ENCODE measurements at regions not wholly inside any gene's neighbourhood (a gene's known extent, or its start where the extent isn't known, plus 50 kb on each side); places are given as distances from the start of the nearest gene placed in this dataset.
A peak's percentile ranks its signal among the peaks of the same experiment; 100 is the strongest.

DNA sequence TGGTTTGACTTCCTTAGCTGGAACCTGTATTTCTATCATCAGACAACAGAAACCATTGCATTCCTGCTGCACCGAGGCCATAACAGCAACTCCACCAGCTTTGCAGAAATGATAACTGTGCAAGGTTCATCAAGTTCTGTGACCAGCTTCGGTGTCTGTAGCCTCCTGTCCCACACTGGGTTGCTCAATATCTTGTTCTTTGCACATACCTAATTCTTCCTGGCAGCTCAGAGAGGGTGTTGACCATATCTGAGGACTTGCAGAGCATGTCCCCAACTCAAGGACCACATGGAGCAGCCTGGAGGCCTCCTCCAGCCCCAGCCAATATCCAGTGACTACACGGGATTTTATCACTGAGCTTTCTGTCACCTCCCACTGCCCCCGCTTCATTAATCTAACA, 59.3 kb upstream of the SCAF8 start:
- Histone ChIP-seq H3K9me2 (ENCODE audit: insufficient read depth) (no peaks in the 10 kb centered on the region), H3K9me3 (ENCODE audit: low read depth) (no peaks in the 10 kb centered on the region), H3K27me3 (replicated peaks; ENCODE audit: insufficient read depth) (no peaks in the 10 kb centered on the region; the same call in 1 of the 2 replicates), H4K20me1 (ENCODE audit: insufficient read depth) (no peaks in the 10 kb centered on the region), H3F3A (ENCODE audit: insufficient read depth) (no peaks in the 10 kb centered on the region), H2AFZ (no peak overlapping the region), H3K4me3 (no peak overlapping the region), H3K9ac (no peak overlapping the region), H3K4me2 (ENCODE audit: unreplicated experiment) (no peak overlapping the region), H3K27ac (no peak overlapping the region), H3K79me2 (ENCODE audit: insufficient read depth) (no peaks in the 10 kb centered on the region), H3K36me3 (ENCODE audit: low read depth) (no peaks in the 10 kb centered on the region), H3K4me1 (ENCODE audit: insufficient read depth) (no peaks in the 10 kb centered on the region)
- DNase-seq: no peak
- in situ Hi-C loops (cut with MboI): loop anchor here (25.0 kb wide), 1 partner anchor 512 kb away; no protein-coding TSS in a partner anchor
- TF ChIP-seq EZH2phosphoT487 (IDR thresholded peaks at IDR 0.05; ENCODE audit: insufficient read depth, low read depth): no peak
- 67 to 68% methylated on average over 4 of the region's 4 CpGs for WGBS, 2 experiments (ENCODE audit: low coverage in 1 of 2, low lambda C conversion rate in 2 of 2, missing lambda C conversion rate in 2 of 2)

DNA sequence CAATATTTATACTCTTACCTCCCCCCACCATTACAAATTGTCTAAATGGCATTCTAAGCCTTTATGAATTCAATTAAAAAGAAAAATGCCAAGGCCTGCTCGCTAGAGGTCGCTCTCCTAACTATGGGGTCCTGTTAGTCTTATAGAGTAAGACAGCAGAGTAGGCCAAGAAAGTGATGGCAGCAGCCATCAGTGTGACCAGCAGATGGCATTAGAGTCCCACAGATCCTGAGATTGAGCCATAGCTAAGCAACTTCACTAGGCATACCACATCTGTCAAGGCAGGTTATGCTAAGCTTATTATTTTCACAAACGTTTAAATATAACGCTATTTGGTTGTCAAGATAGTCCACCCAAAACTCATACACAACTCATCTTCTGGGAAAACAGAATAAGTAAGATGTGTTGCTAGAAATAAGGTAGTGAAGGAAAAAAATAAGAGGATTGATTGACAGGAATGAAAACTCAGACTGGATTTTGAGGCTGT, 57.6 kb upstream of the SCAF8 start:
- H3K4me1 ChIP-seq (ENCODE audit: insufficient read depth): no peaks in the 10 kb centered on the region
- no peaks in the 10 kb centered on the region for H4K20me1 ChIP-seq (ENCODE audit: insufficient read depth)
- H3K9me3 ChIP-seq (ENCODE audit: low read depth): no peaks in the 10 kb centered on the region
- peak; percentile 92 for DNase-seq
- no peak overlapping the region for H3K4me2 ChIP-seq (ENCODE audit: unreplicated experiment)
- no peaks in the 10 kb centered on the region for H3K27me3 ChIP-seq (replicated peaks; ENCODE audit: insufficient read depth)
- H2AFZ ChIP-seq: no peak overlapping the region
- H3K9ac ChIP-seq: no peak overlapping the region
- 0% methylated on average over 4 of the region's 4 CpGs for WGBS, 2 experiments (ENCODE audit: low coverage in 1 of 2, low lambda C conversion rate in 2 of 2, missing lambda C conversion rate in 2 of 2)
- no peaks in the 10 kb centered on the region for H3K36me3 ChIP-seq (ENCODE audit: low read depth)
- H3K27ac ChIP-seq: no peak overlapping the region
- TF ChIP-seq EZH2phosphoT487 (IDR thresholded peaks at IDR 0.05; ENCODE audit: insufficient read depth, low read depth) (no peak), EZH2 (IDR thresholded peaks at IDR 0.05; ENCODE audit: insufficient read depth, poor library complexity, severe bottlenecking) (no peak)
- no peak overlapping the region for H3K4me3 ChIP-seq
- H3K79me2 ChIP-seq (ENCODE audit: insufficient read depth): no peaks in the 10 kb centered on the region
- no peaks in the 10 kb centered on the region for H3F3A ChIP-seq (ENCODE audit: insufficient read depth)
- in situ Hi-C loops (cut with MboI): loop anchor here (5.0 kb wide), 1 partner anchor 127 kb away; no protein-coding TSS in a partner anchor
- no peaks in the 10 kb centered on the region for H3K9me2 ChIP-seq (ENCODE audit: insufficient read depth)

DNA sequence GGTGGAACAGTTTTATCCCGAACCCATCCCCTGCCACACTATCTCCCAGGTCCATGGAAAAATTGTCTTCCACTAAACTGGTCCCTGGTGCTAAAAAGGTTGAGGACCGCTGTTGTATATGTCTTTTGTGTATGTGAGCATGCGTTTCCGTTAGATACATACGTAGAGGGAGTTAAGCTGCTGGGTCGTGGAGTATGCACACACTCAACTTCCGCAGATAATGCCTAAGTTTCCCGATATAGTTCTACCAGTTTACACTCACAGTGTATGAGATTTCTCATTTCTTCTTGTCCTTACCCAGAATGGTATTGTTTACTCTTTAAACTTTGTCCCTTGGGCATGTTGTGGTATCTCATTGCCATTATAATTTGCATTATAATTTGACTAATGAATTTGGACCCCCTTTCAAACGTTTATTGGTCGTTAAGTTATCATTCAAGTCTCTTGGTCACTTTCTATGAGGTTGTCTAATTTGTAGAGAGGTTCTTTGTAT, 50.5 kb upstream of the SCAF8 start:
- TF ChIP-seq EZH2 (IDR thresholded peaks at IDR 0.05; ENCODE audit: insufficient read depth, poor library complexity, severe bottlenecking): no peak
- no peak for TF ChIP-seq EZH2phosphoT487 (IDR thresholded peaks at IDR 0.05; ENCODE audit: insufficient read depth, low read depth)
- Histone ChIP-seq H3K9me3 (ENCODE audit: low read depth) (no peaks in the 10 kb centered on the region), H3K9ac (no peak overlapping the region), H3K4me2 (ENCODE audit: unreplicated experiment) (no peak overlapping the region), H3K9me2 (ENCODE audit: insufficient read depth) (no peaks in the 10 kb centered on the region), H3K4me1 (ENCODE audit: insufficient read depth) (peaks cover 11% of the 10 kb centered on the region), H4K20me1 (ENCODE audit: insufficient read depth) (no peaks in the 10 kb centered on the region), H3K27ac (no peak overlapping the region), H3K36me3 (ENCODE audit: low read depth) (no peaks in the 10 kb centered on the region), H3K79me2 (ENCODE audit: insufficient read depth) (no peaks in the 10 kb centered on the region), H3F3A (ENCODE audit: insufficient read depth) (no peaks in the 10 kb centered on the region), H2AFZ (no peak overlapping the region), H3K4me3 (no peak overlapping the region), H3K27me3 (replicated peaks; ENCODE audit: insufficient read depth) (no peaks in the 10 kb centered on the region)
- no peak for DNase-seq
- in situ Hi-C loops (cut with MboI): no loop called here
- 86 to 87% methylated on average over 10 of the region's 10 CpGs for WGBS, 2 experiments (ENCODE audit: low coverage in 1 of 2, low lambda C conversion rate in 2 of 2, missing lambda C conversion rate in 2 of 2)

Measured in GM23248 (cell line).